ENCODE measurements at regions not wholly inside any gene's neighbourhood (a gene's known extent, or its start where the extent isn't known, plus 50 kb on each side); places are given as distances from the start of the nearest gene placed in this dataset.
"Not testable (repeated sequence)": the region's sequence is repeated elsewhere in the genome, so short reads cannot be mapped to it uniquely, and the experiment has no call there.

DNA sequence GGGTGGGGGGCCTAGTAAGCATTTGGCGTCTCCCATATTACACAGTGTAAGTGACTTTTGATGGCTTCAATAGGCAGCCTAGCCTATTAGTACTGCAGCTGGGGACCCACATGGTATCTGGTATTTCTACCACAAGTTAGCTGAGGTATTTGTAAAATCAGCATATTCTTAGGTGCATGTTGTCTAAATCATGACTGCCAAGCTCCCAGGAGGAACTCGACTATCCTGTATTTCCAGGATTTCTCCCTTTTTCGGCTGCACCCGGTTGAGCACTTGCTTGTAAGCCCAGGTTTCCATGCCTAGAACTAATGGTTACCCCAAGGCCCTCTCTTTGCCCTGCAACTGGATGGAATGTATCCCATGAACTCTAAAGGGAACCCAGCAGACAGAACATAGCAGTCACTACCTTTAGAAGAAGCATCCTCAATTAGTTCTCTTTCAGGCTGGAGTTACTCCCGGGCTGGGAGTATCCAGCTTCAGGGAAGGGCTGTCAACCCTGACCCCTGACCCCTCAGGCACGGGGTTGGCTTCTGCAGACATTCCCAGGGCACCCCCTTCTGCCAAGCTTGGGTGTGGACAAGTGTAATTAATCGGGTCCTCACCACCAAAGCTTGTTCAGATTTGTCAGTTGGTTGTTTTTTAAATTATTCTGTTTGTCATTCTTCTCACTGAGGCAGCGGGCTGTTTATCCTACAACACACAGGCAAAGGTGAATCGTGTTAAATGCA, 90.3 kb upstream of the PARD3 start:
- Histone ChIP-seq H3K27ac (ENCODE audit: low read length) (no peak overlapping the region), H3K36me3 (ENCODE audit: control insufficient read depth in 2 of 2, extremely low read depth in 1 of 2, insufficient read depth in 1 of 2, low read length in 1 of 2) (no peaks in the 10 kb centered on the region), H3K27me3 (replicated peaks in 1 of 2; ENCODE audit: control insufficient read depth in 2 of 2, extremely low read depth in 1 of 2, insufficient read depth in 2 of 2, low read length in 1 of 2) (peaks cover 0 to 2% of the 10 kb centered on the region in 2 experiments), H3K4me3 (ENCODE audit: control insufficient read depth in 1 of 2, extremely low read depth in 1 of 2, low read length in 1 of 2) (no peak overlapping the region), H3K4me1 (ENCODE audit: control insufficient read depth in 1 of 2, extremely low read depth in 1 of 2, insufficient read depth in 2 of 2, low read length in 2 of 2) (no peaks in the 10 kb centered on the region), H3K9me3 (no peaks in the 10 kb centered on the region)
- ChIA-PET CTCF (no interaction called here), POLR2A (interaction anchor here in 1 of 2 donors (0.6 kb wide), 2 partner anchors 11 to 219 kb away, joined by 3 read pairs; no protein-coding TSS in a partner anchor)
- WGBS (ENCODE audit: insufficient coverage) = 38% methylated on average over 1 of the region's 9 CpGs
- Mint-ChIP-seq H3K27ac (no peak overlapping the region), H3K4me1 (no peaks in the 10 kb centered on the region), H3K4me3 (no peak overlapping the region), H3K27me3 (no peaks in the 10 kb centered on the region), H3K36me3 (no peaks in the 10 kb centered on the region), H3K9me3 (no peaks in the 10 kb centered on the region)
- no peak for DNase-seq
- ATAC-seq (replicated peaks in 1 of 4) = no peak

DNA sequence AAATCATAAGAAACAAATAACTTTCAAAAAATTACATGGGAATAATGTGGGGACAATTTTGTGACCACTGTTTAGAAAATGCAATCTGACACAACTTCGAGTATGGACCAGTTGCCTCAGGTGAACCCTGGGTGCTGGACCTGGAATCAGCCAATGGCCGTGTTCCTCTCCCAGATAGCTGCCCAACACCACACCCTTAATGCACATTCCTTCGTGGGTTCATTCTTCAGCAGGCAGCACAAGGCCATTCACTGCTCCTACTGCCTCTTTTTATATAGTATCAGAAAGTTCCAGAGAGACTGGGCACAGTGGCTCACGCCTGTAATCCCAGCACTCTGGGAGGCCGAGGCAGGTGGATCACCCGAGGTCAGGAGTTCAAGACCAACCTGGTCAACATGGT, 89.1 kb upstream of the PARD3 start:
- no peak overlapping the region for H3K27ac Mint-ChIP-seq
- CTCF ChIA-PET = no interaction called here
- H3K36me3 Mint-ChIP-seq = no peaks in the 10 kb centered on the region
- H3K4me3 Mint-ChIP-seq = no peak overlapping the region
- POLR2A ChIA-PET = no interaction called here
- Histone ChIP-seq H3K4me3 (ENCODE audit: control insufficient read depth in 1 of 2, extremely low read depth in 1 of 2, low read length in 1 of 2) (no peak overlapping the region), H3K27me3 (replicated peaks in 1 of 2; ENCODE audit: control insufficient read depth in 2 of 2, extremely low read depth in 1 of 2, insufficient read depth in 2 of 2, low read length in 1 of 2) (peaks cover 0 to 2% of the 10 kb centered on the region in 2 experiments), H3K36me3 (ENCODE audit: control insufficient read depth in 2 of 2, extremely low read depth in 1 of 2, insufficient read depth in 1 of 2, low read length in 1 of 2) (no peaks in the 10 kb centered on the region), H3K4me1 (ENCODE audit: control insufficient read depth in 1 of 2, extremely low read depth in 1 of 2, insufficient read depth in 2 of 2, low read length in 2 of 2) (no peaks in the 10 kb centered on the region), H3K9me3 (no peaks in the 10 kb centered on the region), H3K27ac (ENCODE audit: low read length) (no peak overlapping the region)
- WGBS (ENCODE audit: insufficient coverage) = 73% methylated on average over 4 of the region's 6 CpGs
- no peaks in the 10 kb centered on the region for H3K27me3 Mint-ChIP-seq
- no peaks in the 10 kb centered on the region for H3K4me1 Mint-ChIP-seq
- no peak for DNase-seq
- ATAC-seq (replicated peaks in 1 of 4) = no peak
- H3K9me3 Mint-ChIP-seq = no peaks in the 10 kb centered on the region

DNA sequence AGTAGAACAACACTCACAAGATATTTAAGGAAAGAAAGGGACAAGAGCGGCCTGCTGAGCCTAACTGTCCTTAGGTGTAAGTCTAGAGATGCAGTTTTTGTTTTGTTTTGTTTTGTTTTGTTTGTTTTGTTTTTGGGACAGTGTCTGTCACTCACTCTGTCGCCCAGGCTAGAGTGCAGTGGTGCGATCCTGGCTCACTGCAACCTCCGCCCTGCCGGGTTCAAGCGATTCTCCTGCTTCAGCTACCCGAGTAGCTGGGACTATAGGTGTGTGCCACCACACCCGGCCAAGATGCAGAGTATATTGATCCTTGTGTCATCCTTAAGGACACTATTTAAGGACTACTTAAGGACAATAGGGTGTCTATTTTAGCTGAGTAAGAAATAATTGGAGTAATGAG, 84.1 kb upstream of the PARD3 start:
- no peak for ATAC-seq (replicated peaks in 1 of 4)
- H3K9me3 ChIP-seq = no peaks in the 10 kb centered on the region
- WGBS (ENCODE audit: insufficient coverage) = 93% methylated on average over 3 of the region's 8 CpGs
- Mint-ChIP-seq H3K36me3 (no peaks in the 10 kb centered on the region), H3K27me3 (peaks cover 3 to 6% of the 10 kb centered on the region in 2 donors), H3K4me3 (no peak overlapping the region), H3K4me1 (no peaks in the 10 kb centered on the region), H3K9me3 (no peaks in the 10 kb centered on the region), H3K27ac (no peak overlapping the region)
- CTCF ChIA-PET = no interaction called here
- H3K36me3 ChIP-seq (ENCODE audit: control insufficient read depth in 2 of 2, extremely low read depth in 1 of 2, insufficient read depth in 1 of 2, low read length in 1 of 2) = no peaks in the 10 kb centered on the region
- peaks cover 0 to 2% of the 10 kb centered on the region in 2 experiments for H3K27me3 ChIP-seq (replicated peaks in 1 of 2; ENCODE audit: control insufficient read depth in 2 of 2, extremely low read depth in 1 of 2, insufficient read depth in 2 of 2, low read length in 1 of 2)
- POLR2A ChIA-PET = no interaction called here
- H3K27ac ChIP-seq (ENCODE audit: low read length) = no peak overlapping the region
- H3K4me1 ChIP-seq (ENCODE audit: control insufficient read depth in 1 of 2, extremely low read depth in 1 of 2, insufficient read depth in 2 of 2, low read length in 2 of 2) = no peaks in the 10 kb centered on the region
- no peak for DNase-seq
- H3K4me3 ChIP-seq (ENCODE audit: control insufficient read depth in 1 of 2, extremely low read depth in 1 of 2, low read length in 1 of 2) = no peak overlapping the region

DNA sequence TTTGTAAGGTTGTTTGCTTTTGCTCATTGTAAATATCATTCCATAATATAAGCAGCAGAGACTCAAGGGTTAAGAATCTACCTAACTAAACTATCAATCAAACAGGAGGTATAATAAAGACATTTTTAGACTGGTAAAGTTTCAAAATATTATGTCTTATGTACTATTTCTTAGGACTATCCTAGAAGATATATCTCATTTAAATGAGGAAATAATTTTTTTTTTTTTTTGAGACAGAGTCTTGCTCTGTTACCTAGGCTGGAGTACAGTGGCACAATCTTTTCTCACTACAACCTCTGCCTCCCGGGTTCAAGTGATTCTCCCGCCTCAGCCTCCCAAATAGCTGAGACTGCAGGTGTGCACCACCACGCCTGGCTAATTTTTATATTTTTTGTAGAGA, 80.9 kb upstream of the PARD3 start:
- Mint-ChIP-seq H3K4me3 (no peak overlapping the region), H3K4me1 (no peaks in the 10 kb centered on the region), H3K36me3 (no peaks in the 10 kb centered on the region), H3K27me3 (peaks cover 3 to 6% of the 10 kb centered on the region in 2 donors), H3K27ac (no peak overlapping the region), H3K9me3 (no peaks in the 10 kb centered on the region)
- no peak overlapping the region for H3K27ac ChIP-seq (ENCODE audit: low read length)
- ChIA-PET CTCF (no interaction called here), POLR2A (no interaction called here)
- H3K27me3 ChIP-seq (replicated peaks in 1 of 2; ENCODE audit: control insufficient read depth in 2 of 2, extremely low read depth in 1 of 2, insufficient read depth in 2 of 2, low read length in 1 of 2) = peaks cover 0 to 6% of the 10 kb centered on the region in 2 experiments
- no peak for ATAC-seq (replicated peaks in 1 of 4)
- WGBS (ENCODE audit: insufficient coverage) = no CpG with 5 or more reads among the region's 3 CpGs
- H3K4me1 ChIP-seq (ENCODE audit: control insufficient read depth in 1 of 2, extremely low read depth in 1 of 2, insufficient read depth in 2 of 2, low read length in 2 of 2) = no peaks in the 10 kb centered on the region
- no peak for DNase-seq
- H3K9me3 ChIP-seq = no peaks in the 10 kb centered on the region
- no peaks in the 10 kb centered on the region for H3K36me3 ChIP-seq (ENCODE audit: control insufficient read depth in 2 of 2, extremely low read depth in 1 of 2, insufficient read depth in 1 of 2, low read length in 1 of 2)
- no peak overlapping the region for H3K4me3 ChIP-seq (ENCODE audit: control insufficient read depth in 1 of 2, extremely low read depth in 1 of 2, low read length in 1 of 2)

DNA sequence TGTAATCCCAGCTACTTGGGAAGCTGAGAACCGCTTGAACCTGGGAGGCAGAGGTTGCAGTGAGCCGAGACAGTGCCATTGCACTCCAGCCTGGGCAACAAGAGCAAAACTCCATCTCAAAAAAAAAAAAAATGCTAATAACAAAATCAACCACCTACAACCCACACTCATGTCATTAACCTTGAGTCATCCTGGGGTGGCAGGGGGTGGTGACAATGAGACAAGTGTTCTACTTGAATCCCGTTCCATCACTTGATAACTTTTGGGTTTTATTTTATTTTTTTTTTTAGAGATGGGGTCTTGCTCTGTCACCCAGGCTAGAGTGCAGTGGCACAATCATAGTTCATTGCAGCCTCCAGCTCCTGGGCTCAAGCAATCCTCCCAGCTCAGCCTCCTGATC, 80.0 kb upstream of the PARD3 start:
- H3K27me3 ChIP-seq (replicated peaks in 1 of 2; ENCODE audit: control insufficient read depth in 2 of 2, extremely low read depth in 1 of 2, insufficient read depth in 2 of 2, low read length in 1 of 2); H3K36me3 Mint-ChIP-seq; H3K27me3 Mint-ChIP-seq; H3K4me1 ChIP-seq (ENCODE audit: control insufficient read depth in 1 of 2, extremely low read depth in 1 of 2, insufficient read depth in 2 of 2, low read length in 2 of 2); H3K27ac Mint-ChIP-seq; H3K9me3 ChIP-seq; H3K27ac ChIP-seq (ENCODE audit: low read length); H3K9me3 Mint-ChIP-seq; H3K4me1 Mint-ChIP-seq; H3K36me3 ChIP-seq (ENCODE audit: control insufficient read depth in 2 of 2, extremely low read depth in 1 of 2, insufficient read depth in 1 of 2, low read length in 1 of 2); CTCF ChIA-PET; ATAC-seq (replicated peaks in 1 of 4); H3K4me3 Mint-ChIP-seq; DNase-seq; H3K4me3 ChIP-seq (ENCODE audit: control insufficient read depth in 1 of 2, extremely low read depth in 1 of 2, low read length in 1 of 2); POLR2A ChIA-PET: not testable (repeated sequence)
- 100% methylated on average over 2 of the region's 3 CpGs for WGBS (ENCODE audit: insufficient coverage)

DNA sequence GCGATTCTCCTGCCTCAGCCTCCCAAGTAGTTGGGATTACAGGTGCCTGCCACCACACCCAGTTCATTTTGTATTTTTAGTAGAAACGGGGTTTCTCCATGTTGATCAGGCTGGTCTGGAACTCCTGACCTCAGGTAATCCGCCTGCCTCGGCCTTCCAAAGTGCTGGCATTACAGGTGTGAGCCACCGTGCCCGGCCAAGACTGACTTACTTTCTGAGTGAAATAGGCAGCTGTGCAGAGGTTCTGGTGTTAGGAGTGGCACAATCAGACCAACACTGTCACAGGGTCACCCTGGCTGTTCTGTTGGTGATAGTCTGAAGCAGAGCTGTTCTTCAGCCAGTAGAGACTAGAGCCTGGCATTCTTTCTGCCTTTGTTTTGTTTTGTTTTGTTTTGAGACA, 77.4 kb upstream of the PARD3 start:
- POLR2A ChIA-PET = interaction anchor here in 1 of 2 donors (0.7 kb wide), 1 partner anchor 625 kb away, joined by 4 read pairs; no protein-coding TSS in a partner anchor
- H3K4me3 Mint-ChIP-seq; H3K4me1 ChIP-seq (ENCODE audit: control insufficient read depth in 1 of 2, extremely low read depth in 1 of 2, insufficient read depth in 2 of 2, low read length in 2 of 2); H3K9me3 Mint-ChIP-seq; H3K36me3 ChIP-seq (ENCODE audit: control insufficient read depth in 2 of 2, extremely low read depth in 1 of 2, insufficient read depth in 1 of 2, low read length in 1 of 2); CTCF ChIA-PET; H3K4me1 Mint-ChIP-seq; DNase-seq; H3K27me3 ChIP-seq (replicated peaks in 1 of 2; ENCODE audit: control insufficient read depth in 2 of 2, extremely low read depth in 1 of 2, insufficient read depth in 2 of 2, low read length in 1 of 2); H3K4me3 ChIP-seq (ENCODE audit: control insufficient read depth in 1 of 2, extremely low read depth in 1 of 2, low read length in 1 of 2); H3K27ac Mint-ChIP-seq; H3K36me3 Mint-ChIP-seq; H3K9me3 ChIP-seq; H3K27ac ChIP-seq (ENCODE audit: low read length); H3K27me3 Mint-ChIP-seq; ATAC-seq (replicated peaks in 1 of 4): not testable (repeated sequence)
- 95% methylated on average over 6 of the region's 6 CpGs for WGBS (ENCODE audit: insufficient coverage)

DNA sequence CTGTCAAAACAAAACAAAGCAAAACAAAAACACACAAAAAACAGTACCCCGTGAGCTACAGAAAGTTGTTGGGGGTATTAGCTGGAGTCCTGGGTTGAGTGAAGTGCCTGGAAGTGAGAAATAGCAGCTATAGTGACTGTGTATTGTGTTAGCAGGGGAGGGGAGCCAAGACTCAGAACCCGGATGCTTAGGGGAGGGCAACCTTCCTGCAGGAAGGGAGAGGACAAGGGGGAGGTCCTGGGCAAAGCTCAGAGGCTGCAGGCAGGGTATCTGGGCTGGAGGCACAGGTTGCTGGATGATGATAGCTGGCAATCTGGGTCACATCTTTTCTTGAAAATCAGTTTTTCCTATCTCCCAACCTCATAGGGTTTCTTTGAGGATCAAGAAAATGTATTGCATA, 75.8 kb upstream of the PARD3 start:
- H3K36me3 Mint-ChIP-seq = no peaks in the 10 kb centered on the region
- no peaks in the 10 kb centered on the region for H3K9me3 ChIP-seq
- H3K36me3 ChIP-seq (ENCODE audit: control insufficient read depth in 2 of 2, extremely low read depth in 1 of 2, insufficient read depth in 1 of 2, low read length in 1 of 2) = no peaks in the 10 kb centered on the region
- H3K4me3 Mint-ChIP-seq = no peak overlapping the region
- 13% methylated on average over 1 of the region's 2 CpGs for WGBS (ENCODE audit: insufficient coverage)
- no peaks in the 10 kb centered on the region for H3K27me3 Mint-ChIP-seq
- H3K9me3 Mint-ChIP-seq = no peaks in the 10 kb centered on the region
- no peaks in the 10 kb centered on the region for H3K4me1 Mint-ChIP-seq
- POLR2A ChIA-PET = no interaction called here
- no peaks in the 10 kb centered on the region for H3K4me1 ChIP-seq (ENCODE audit: control insufficient read depth in 1 of 2, extremely low read depth in 1 of 2, insufficient read depth in 2 of 2, low read length in 2 of 2)
- ATAC-seq (replicated peaks in 1 of 4) (no peak), DNase-seq (no peak)
- H3K4me3 ChIP-seq (ENCODE audit: control insufficient read depth in 1 of 2, extremely low read depth in 1 of 2, low read length in 1 of 2) = no peak overlapping the region
- no peak overlapping the region for H3K27ac ChIP-seq (ENCODE audit: low read length)
- H3K27me3 ChIP-seq (replicated peaks in 1 of 2; ENCODE audit: control insufficient read depth in 2 of 2, extremely low read depth in 1 of 2, insufficient read depth in 2 of 2, low read length in 1 of 2) = peaks cover 0 to 6% of the 10 kb centered on the region in 2 experiments
- H3K27ac Mint-ChIP-seq = no peak overlapping the region
- CTCF ChIA-PET = no interaction called here

Data from T-cell (primary cell).